ENCODE measurements at regions not wholly inside any gene's neighbourhood (a gene's known extent, or its start where the extent isn't known, plus 50 kb on each side); places are given as distances from the start of the nearest gene placed in this dataset.

DNA sequence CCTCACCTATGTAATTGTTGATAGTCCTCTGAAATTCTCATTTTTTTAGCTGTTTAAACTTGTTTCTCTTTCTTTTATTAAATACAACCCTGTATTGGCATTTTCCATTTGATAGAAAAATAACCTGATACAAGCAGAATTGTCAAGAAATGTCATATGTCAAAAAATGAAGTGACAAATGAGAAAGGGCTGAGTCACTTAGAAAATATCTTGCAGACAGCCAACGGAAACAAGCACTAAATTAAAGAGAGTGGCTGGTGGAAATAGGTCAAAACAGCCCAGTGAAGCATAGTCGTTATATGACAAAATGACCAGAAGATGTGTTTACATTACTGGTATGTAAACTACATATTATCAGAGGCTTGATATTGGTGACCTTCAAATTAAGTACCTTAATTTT is 484.4 kb downstream of the PLA2G4A start:
- ATAC-seq = no peak
- TF ChIP-seq CSDC2 (CRISPR knock-in tag; IDR thresholded peaks at IDR 0.05) (no peak), ESRRG (CRISPR knock-in tag; IDR thresholded peaks at IDR 0.05) (no peak), ARNTL (CRISPR knock-in tag; IDR thresholded peaks at IDR 0.05; ENCODE audit: borderline replicate concordance, low read depth) (no peak), SNAI2 (CRISPR knock-in tag; IDR thresholded peaks at IDR 0.05) (no peak), ZNF70 (CRISPR knock-in tag; IDR thresholded peaks at IDR 0.05) (no peak), CREB5 (CRISPR knock-in tag; IDR thresholded peaks at IDR 0.05; ENCODE audit: low read depth) (no peak), GLIS3 (CRISPR knock-in tag; IDR thresholded peaks at IDR 0.05) (no peak), BACH2 (CRISPR knock-in tag; IDR thresholded peaks at IDR 0.05; ENCODE audit: borderline replicate concordance) (no peak), ZNF8 (CRISPR knock-in tag; IDR thresholded peaks at IDR 0.05) (no peak), ZFP30 (CRISPR knock-in tag; IDR thresholded peaks at IDR 0.05) (no peak), OSR1 (CRISPR knock-in tag; IDR thresholded peaks at IDR 0.05) (no peak), POU6F1 (CRISPR knock-in tag; IDR thresholded peaks at IDR 0.05; ENCODE audit: borderline replicate concordance, low read depth) (no peak), CSRNP3 (CRISPR knock-in tag; IDR thresholded peaks at IDR 0.05) (no peak), PPARA (CRISPR knock-in tag; IDR thresholded peaks at IDR 0.05; ENCODE audit: borderline replicate concordance) (no peak), ZFP3 (CRISPR knock-in tag; IDR thresholded peaks at IDR 0.05) (no peak), ZC3H10 (CRISPR knock-in tag; IDR thresholded peaks at IDR 0.05) (no peak), TOX (CRISPR knock-in tag; IDR thresholded peaks at IDR 0.05; ENCODE audit: borderline replicate concordance) (no peak), ZNF565 (CRISPR knock-in tag; conservative IDR thresholded peaks at IDR 0.05; ENCODE audit: low read depth) (no peak)
- TF ChIP-seq, protein P1, sequence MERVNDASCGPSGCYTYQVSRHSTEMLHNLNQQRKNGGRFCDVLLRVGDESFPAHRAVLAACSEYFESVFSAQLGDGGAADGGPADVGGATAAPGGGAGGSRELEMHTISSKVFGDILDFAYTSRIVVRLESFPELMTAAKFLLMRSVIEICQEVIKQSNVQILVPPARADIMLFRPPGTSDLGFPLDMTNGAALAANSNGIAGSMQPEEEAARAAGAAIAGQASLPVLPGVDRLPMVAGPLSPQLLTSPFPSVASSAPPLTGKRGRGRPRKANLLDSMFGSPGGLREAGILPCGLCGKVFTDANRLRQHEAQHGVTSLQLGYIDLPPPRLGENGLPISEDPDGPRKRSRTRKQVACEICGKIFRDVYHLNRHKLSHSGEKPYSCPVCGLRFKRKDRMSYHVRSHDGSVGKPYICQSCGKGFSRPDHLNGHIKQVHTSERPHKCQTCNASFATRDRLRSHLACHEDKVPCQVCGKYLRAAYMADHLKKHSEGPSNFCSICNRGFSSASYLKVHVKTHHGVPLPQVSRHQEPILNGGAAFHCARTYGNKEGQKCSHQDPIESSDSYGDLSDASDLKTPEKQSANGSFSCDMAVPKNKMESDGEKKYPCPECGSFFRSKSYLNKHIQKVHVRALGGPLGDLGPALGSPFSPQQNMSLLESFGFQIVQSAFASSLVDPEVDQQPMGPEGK (CRISPR knock-in tag; IDR thresholded peaks at IDR 0.05; ENCODE audit: borderline replicate concordance) = no peak

DNA sequence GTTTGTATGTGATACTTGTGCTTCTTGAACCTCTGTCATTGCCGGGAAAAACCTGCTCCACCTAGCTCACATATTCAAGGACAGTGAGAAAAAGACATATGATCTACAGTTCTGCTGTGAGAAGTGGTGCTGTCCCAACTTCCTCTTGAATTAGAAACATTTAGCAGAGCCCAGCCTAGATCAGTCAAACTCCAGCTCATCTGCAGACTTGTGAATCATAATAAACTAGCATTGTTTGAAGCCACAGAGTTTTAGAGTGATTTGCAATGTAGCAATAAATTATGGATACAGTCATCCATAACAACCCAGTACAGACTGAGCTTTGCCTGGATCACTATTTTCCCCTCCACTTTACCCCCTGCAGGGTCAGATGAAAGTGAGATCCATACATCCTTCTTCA is 497.8 kb downstream of the PLA2G4A start:
- TF ChIP-seq ISL1 (CRISPR knock-in tag; IDR thresholded peaks at IDR 0.05) = no peak
- no peak for TF ChIP-seq TSHZ2 (CRISPR knock-in tag; IDR thresholded peaks at IDR 0.05)
- no peak for TF ChIP-seq ESRRG (CRISPR knock-in tag; IDR thresholded peaks at IDR 0.05)
- TF ChIP-seq BACH2 (CRISPR knock-in tag; IDR thresholded peaks at IDR 0.05; ENCODE audit: borderline replicate concordance) = no peak
- TF ChIP-seq POU6F1 (CRISPR knock-in tag; IDR thresholded peaks at IDR 0.05; ENCODE audit: borderline replicate concordance, low read depth) = no peak
- TF ChIP-seq TCF4 (CRISPR knock-in tag; IDR thresholded peaks at IDR 0.05; ENCODE audit: borderline replicate concordance) = no peak
- no peak for TF ChIP-seq ZFP30 (CRISPR knock-in tag; IDR thresholded peaks at IDR 0.05)
- ATAC-seq = no peak

All from SK-N-SH treated with all-trans-retinoic acid at 6 μM for 48 hours (cell line).